Trophoblast cell (in vitro differentiated cells and primary cell): ENCODE measurements at regions not wholly inside any gene's neighbourhood (a gene's known extent, or its start where the extent isn't known, plus 50 kb on each side); places are given as distances from the start of the nearest gene placed in this dataset.

Source experiments
- DNase-seq, 2 donors: peaks; one replicate each; pipeline ENCODE4 v3.0.0-alpha.2; 2016
- H2AFZ ChIP-seq: 2 replicates; pipeline ENCODE4 v1.6.1; 2013; ENCODE audit warnings: low read length, moderate library complexity, mild to moderate bottlenecking; ENCODE audit not compliant: insufficient read depth, poor library complexity
- H2AK5ac ChIP-seq: 2 replicates; pipeline ENCODE4 v1.6.1; 2013; ENCODE audit warnings: mild to moderate bottlenecking, low read length
- H2BK120ac ChIP-seq: 2 replicates; pipeline ENCODE4 v1.6.1; 2013; ENCODE audit warnings: low read length, mild to moderate bottlenecking, moderate library complexity; ENCODE audit not compliant: insufficient read depth, poor library complexity
- H2BK12ac ChIP-seq: 2 replicates; pipeline ENCODE4 v1.6.1; 2013; ENCODE audit warnings: mild to moderate bottlenecking, low read length, moderate library complexity
- H2BK5ac ChIP-seq: 2 replicates; pipeline ENCODE4 v1.6.1; 2013; ENCODE audit warnings: low read length, low read depth, moderate library complexity, mild to moderate bottlenecking; ENCODE audit not compliant: poor library complexity
- H3K14ac ChIP-seq: 2 replicates; pipeline ENCODE4 v1.6.1; 2013; ENCODE audit warnings: mild to moderate bottlenecking, low read length
- H3K18ac ChIP-seq: 2 replicates; pipeline ENCODE4 v1.6.1; 2013; ENCODE audit warnings: mild to moderate bottlenecking, low read length
- H3K23ac ChIP-seq: 2 replicates; pipeline ENCODE4 v1.6.1; 2013; ENCODE audit warnings: low read length
- H3K27ac ChIP-seq: 2 replicates; pipeline ENCODE4 v1.5.1; 2013; ENCODE audit warnings: low read depth, mild to moderate bottlenecking, inconsistent platforms, low read length, moderate library complexity
- H3K27me3 ChIP-seq: 2 replicates; pipeline ENCODE4 v1.6.1; 2013; ENCODE audit warnings: inconsistent platforms, mild to moderate bottlenecking, low read length, moderate library complexity; ENCODE audit not compliant: insufficient read depth
- H3K36me3 ChIP-seq, 2 experiments: 1 replicate in 1 of 2; 2 replicates in 1 of 2; pipeline ENCODE4 v1.6.1; 2013; ENCODE audit warnings: low read length in 2 of 2, mild to moderate bottlenecking in 2 of 2, moderate library complexity in 1 of 2; ENCODE audit not compliant: insufficient read depth in 2 of 2, control insufficient read depth in 1 of 2
- H3K4ac ChIP-seq: 2 replicates; pipeline ENCODE4 v1.6.1; 2013; ENCODE audit warnings: low read depth, mild to moderate bottlenecking, low read length, moderate library complexity
- H3K4me1 ChIP-seq, 2 experiments: 1 replicate in 1 of 2; 2 replicates in 1 of 2; pipeline ENCODE4 v1.6.1; 2013; ENCODE audit warnings: low read length in 2 of 2, mild to moderate bottlenecking in 2 of 2, moderate library complexity in 1 of 2; ENCODE audit not compliant: insufficient read depth in 2 of 2, control insufficient read depth in 1 of 2
- H3K4me2 ChIP-seq: 2 replicates; pipeline ENCODE4 v1.6.1; 2013; ENCODE audit warnings: inconsistent platforms, mild to moderate bottlenecking, low read length, moderate library complexity
- H3K4me3 ChIP-seq: 2 replicates; pipeline ENCODE4 v1.5.1; 2013; ENCODE audit warnings: mild to moderate bottlenecking, low read depth, low read length, inconsistent platforms
- H3K79me1 ChIP-seq: one replicate; pipeline ENCODE4 v1.6.1; 2013; ENCODE audit warnings: low read length
- H3K79me2 ChIP-seq: 2 replicates; pipeline ENCODE4 v1.6.1; 2013; ENCODE audit warnings: low read length, mild to moderate bottlenecking; ENCODE audit not compliant: control insufficient read depth, insufficient read depth, poor library complexity
- H3K9ac ChIP-seq: 2 replicates; pipeline ENCODE4 v1.6.1; 2013; ENCODE audit warnings: mild to moderate bottlenecking, low read length
- H3K9me3 ChIP-seq: 2 replicates; pipeline ENCODE4 v1.6.1; 2013; ENCODE audit warnings: low read depth, mild to moderate bottlenecking, control low read depth, inconsistent platforms, low read length; ENCODE audit not compliant: insufficient read depth
- H4K12ac ChIP-seq: 2 replicates; pipeline ENCODE4 v1.6.1; 2013; ENCODE audit warnings: low read depth, mild to moderate bottlenecking, low read length, moderate library complexity
- H4K8ac ChIP-seq: 2 replicates; pipeline ENCODE4 v1.6.1; 2013; ENCODE audit warnings: low read depth, mild to moderate bottlenecking, low read length, moderate library complexity
- H4K91ac ChIP-seq: one replicate; pipeline ENCODE4 v1.6.1; 2013; ENCODE audit warnings: low read depth, mild to moderate bottlenecking, low read length, moderate library complexity
- WGBS: extraction: QIAGEN DNeasy Blood & Tissue Kit; methylation state at CpG from one replicate; pipeline ENCODE4 v1.1.7; 2013; ENCODE audit warnings: missing lambda C conversion rate; ENCODE audit not compliant: insufficient read length, insufficient coverage; ENCODE audit errors: extremely low coverage; 5-methylcytosine and 5-hydroxymethylcytosine counted together

GRCh38 chr4:110916505-110916904, 293.6 kb upstream of the PITX2 start:
- no peak overlapping the region for H4K8ac ChIP-seq
- H3K79me1 ChIP-seq = no peaks in the 10 kb centered on the region
- no peaks in the 10 kb centered on the region for H3K36me3 ChIP-seq
- no peak overlapping the region for H4K12ac ChIP-seq
- H3K4me3 ChIP-seq = no peak overlapping the region
- H3K18ac ChIP-seq = no peak overlapping the region
- H3K27ac ChIP-seq = no peak overlapping the region
- no peak overlapping the region for H4K91ac ChIP-seq
- H3K4me1 ChIP-seq = no peaks in the 10 kb centered on the region
- no peak overlapping the region for H2AK5ac ChIP-seq
- no peak overlapping the region for H3K4ac ChIP-seq
- H3K14ac ChIP-seq = no peak overlapping the region
- H3K9me3 ChIP-seq = no peaks in the 10 kb centered on the region
- 100% methylated on average over 2 of the region's 2 CpGs for WGBS
- H2BK120ac ChIP-seq = no peak overlapping the region
- no peak overlapping the region for H2AFZ ChIP-seq
- no peak overlapping the region for H3K9ac ChIP-seq
- DNase-seq = no peak
- no peak overlapping the region for H2BK5ac ChIP-seq
- H3K4me2 ChIP-seq = no peak overlapping the region
- no peak overlapping the region for H3K23ac ChIP-seq
- no peak overlapping the region for H2BK12ac ChIP-seq
- H3K27me3 ChIP-seq = no peaks in the 10 kb centered on the region
- H3K79me2 ChIP-seq = no peaks in the 10 kb centered on the region

- Histone ChIP-seq H2AFZ (no peak overlapping the region), H3K36me3 (no peaks in the 10 kb centered on the region), H3K23ac (no peak overlapping the region), H3K4me1 (no peaks in the 10 kb centered on the region), H3K14ac (no peak overlapping the region), H3K4ac (no peak overlapping the region), H3K79me2 (no peaks in the 10 kb centered on the region), H3K27ac (no peak overlapping the region), H3K18ac (no peak overlapping the region), H2BK120ac (no peak overlapping the region), H4K8ac (no peak overlapping the region), H3K9ac (no peak overlapping the region), H3K79me1 (no peaks in the 10 kb centered on the region), H2BK12ac (no peak overlapping the region), H4K12ac (no peak overlapping the region), H2AK5ac (no peak overlapping the region), H3K4me3 (no peak overlapping the region), H3K27me3 (no peaks in the 10 kb centered on the region), H3K9me3 (no peaks in the 10 kb centered on the region), H3K4me2 (no peak overlapping the region), H4K91ac (no peak overlapping the region), H2BK5ac (no peak overlapping the region)
- DNase-seq = no peak
- WGBS = no CpG with 5 or more reads among the region's 1 CpG
Measured at GRCh38 chr4:110917835-110918234, 295.0 kb upstream of the PITX2 start.

GRCh38 chr4:110920990-110921389, 298.1 kb upstream of the PITX2 start:
- Histone ChIP-seq H4K8ac (no peak overlapping the region), H2AK5ac (no peak overlapping the region), H3K36me3 (no peaks in the 10 kb centered on the region), H3K9ac (no peak overlapping the region), H4K91ac (no peak overlapping the region), H3K4ac (no peak overlapping the region), H3K18ac (no peak overlapping the region), H3K9me3 (no peaks in the 10 kb centered on the region), H3K4me2 (no peak overlapping the region), H2BK5ac (no peak overlapping the region), H3K79me2 (no peaks in the 10 kb centered on the region), H3K27me3 (no peaks in the 10 kb centered on the region), H3K4me3 (no peak overlapping the region), H3K23ac (no peak overlapping the region), H2AFZ (no peak overlapping the region), H3K79me1 (no peaks in the 10 kb centered on the region), H3K14ac (no peak overlapping the region), H3K27ac (no peak overlapping the region), H2BK120ac (no peak overlapping the region), H2BK12ac (no peak overlapping the region), H4K12ac (no peak overlapping the region), H3K4me1 (no peaks in the 10 kb centered on the region)
- no CpG with 5 or more reads among the region's 2 CpGs for WGBS
- DNase-seq = no peak

- no peak overlapping the region for H4K12ac ChIP-seq
- H2BK120ac ChIP-seq = no peak overlapping the region
- H3K18ac ChIP-seq = no peak overlapping the region
- WGBS = no CpG with 5 or more reads among the region's 2 CpGs
- H2BK5ac ChIP-seq = no peak overlapping the region
- H3K79me1 ChIP-seq = no peaks in the 10 kb centered on the region
- H3K36me3 ChIP-seq = no peaks in the 10 kb centered on the region
- H3K23ac ChIP-seq = no peak overlapping the region
- H2AK5ac ChIP-seq = no peak overlapping the region
- no peak overlapping the region for H3K27ac ChIP-seq
- H3K9ac ChIP-seq = no peak overlapping the region
- H3K4me2 ChIP-seq = no peak overlapping the region
- no peak for DNase-seq
- no peak overlapping the region for H3K14ac ChIP-seq
- no peaks in the 10 kb centered on the region for H3K79me2 ChIP-seq
- H4K91ac ChIP-seq = no peak overlapping the region
- no peak overlapping the region for H3K4ac ChIP-seq
- H3K4me1 ChIP-seq = no peaks in the 10 kb centered on the region
- H3K27me3 ChIP-seq = no peaks in the 10 kb centered on the region
- H3K9me3 ChIP-seq = no peaks in the 10 kb centered on the region
- H2AFZ ChIP-seq = no peak overlapping the region
- no peak overlapping the region for H4K8ac ChIP-seq
- H2BK12ac ChIP-seq = no peak overlapping the region
- no peak overlapping the region for H3K4me3 ChIP-seq
Measured at GRCh38 chr4:110924761-110925160, 301.9 kb upstream of the PITX2 start.
